HG03060 (cell line): ENCODE measurements at regions not wholly inside any gene's neighbourhood (a gene's known extent, or its start where the extent isn't known, plus 50 kb on each side); places are given as distances from the start of the nearest gene placed in this dataset.

ENCODE experiments used
- ATAC-seq: cut with Tn5 transposase; IDR thresholded peaks from one replicate; pipeline ENCODE4 v1.9.1; 2021; ENCODE audit warnings: low read depth, moderate number of reproducible peaks; ENCODE audit not compliant: unreplicated experiment

GRCh38 chr3:19093084-19093483 lies 55.2 kb upstream of the KCNH8 start:
- ATAC-seq: no peak

- ATAC-seq: no peak
Measured at GRCh38 chr3:19077388-19077787, 70.9 kb upstream of the KCNH8 start.

GRCh38 chr3:19075037-19075436 lies 73.3 kb upstream of the KCNH8 start:
- ATAC-seq: no peak

- no peak for ATAC-seq
Measured at GRCh38 chr3:19074257-19074900, 73.9 kb upstream of the KCNH8 start.

GRCh38 chr3:19073341-19074105 lies 74.8 kb upstream of the KCNH8 start:
- ATAC-seq: no peak

- ATAC-seq: no peak
Measured at GRCh38 chr3:19070325-19070724, 78.0 kb upstream of the KCNH8 start.

GRCh38 chr3:19065027-19065426 lies 83.3 kb upstream of the KCNH8 start:
- no peak for ATAC-seq

GRCh38 chr3:19063936-19064335 lies 84.4 kb upstream of the KCNH8 start:
- ATAC-seq: no peak

- no peak for ATAC-seq
Measured at GRCh38 chr3:19060404-19060803, 87.9 kb upstream of the KCNH8 start.

GRCh38 chr3:19052874-19053273 lies 95.4 kb upstream of the KCNH8 start:
- no peak for ATAC-seq

- ATAC-seq: no peak
Measured at GRCh38 chr3:19046440-19046839, 101.9 kb upstream of the KCNH8 start.

- ATAC-seq: no peak
Measured at GRCh38 chr3:19030522-19030839, 117.8 kb upstream of the KCNH8 start.

GRCh38 chr3:19029837-19030521 lies 118.3 kb upstream of the KCNH8 start:
- no peak for ATAC-seq

- ATAC-seq: no peak
Measured at GRCh38 chr3:19025441-19025840, 122.9 kb upstream of the KCNH8 start.

- no peak for ATAC-seq
Measured at GRCh38 chr3:19022546-19022945, 125.8 kb upstream of the KCNH8 start.

GRCh38 chr3:19016851-19017250 lies 131.5 kb upstream of the KCNH8 start:
- no peak for ATAC-seq

- ATAC-seq: no peak
Measured at GRCh38 chr3:19013879-19014278, 134.4 kb upstream of the KCNH8 start.

GRCh38 chr3:19012846-19013245 lies 135.5 kb upstream of the KCNH8 start:
- ATAC-seq: no peak

GRCh38 chr3:19002606-19003005 lies 145.7 kb upstream of the KCNH8 start:
- ATAC-seq: no peak

GRCh38 chr3:18998069-18998468 lies 150.2 kb upstream of the KCNH8 start:
- ATAC-seq: no peak

GRCh38 chr3:18992709-18993108 lies 155.6 kb upstream of the KCNH8 start:
- no peak for ATAC-seq
